ENCODE measurements at regions not wholly inside any gene's neighbourhood (a gene's known extent, or its start where the extent isn't known, plus 50 kb on each side); places are given as distances from the start of the nearest gene placed in this dataset.

DNA sequence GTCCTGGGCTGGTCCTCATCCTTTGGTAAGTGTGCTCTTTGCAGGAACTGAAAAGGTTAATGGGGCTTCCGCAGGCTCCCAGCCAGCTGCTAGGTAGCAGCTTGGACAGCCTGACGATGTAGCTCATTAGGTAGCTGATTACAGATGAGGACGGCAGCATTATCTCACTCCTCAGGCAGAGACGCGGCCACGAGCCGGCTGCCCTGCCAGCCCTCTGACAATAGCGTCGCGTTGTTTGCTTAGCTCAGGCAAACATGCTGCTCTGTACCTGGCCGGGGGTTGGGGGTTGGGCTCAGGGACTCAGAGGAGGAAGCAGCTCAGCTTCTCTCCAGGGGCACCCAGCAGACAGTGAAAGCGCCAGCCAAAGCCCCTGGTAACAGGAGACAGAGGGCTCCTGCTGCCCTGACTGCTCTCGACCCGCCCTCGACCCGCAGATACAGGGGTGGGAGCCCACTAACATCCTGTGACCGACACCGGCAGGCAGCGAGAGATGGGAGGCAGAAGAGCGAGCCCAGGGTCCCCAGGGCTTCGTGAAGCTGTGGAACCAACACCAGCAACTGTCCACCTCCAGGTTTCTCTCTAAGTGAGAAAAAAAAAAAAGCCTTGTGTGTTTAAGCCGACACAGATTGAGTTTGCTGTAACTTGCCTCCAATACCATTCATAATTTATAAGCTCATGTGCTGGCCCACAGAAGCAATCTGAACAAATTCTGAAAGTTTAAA is 53.4 kb upstream of the DLK1 start:
- DNase-seq (ENCODE audit: insufficient read length, low spot score) (no peak), FAIRE-seq (no peak)

GRCh38 chr14:100673807-100674154 is 52.9 kb upstream of the DLK1 start:
- FAIRE-seq (no peak), DNase-seq (ENCODE audit: insufficient read length, low spot score) (no peak)

- DNase-seq (ENCODE audit: insufficient read length, low spot score) (no peak), FAIRE-seq (no peak)
Measured at GRCh38 chr14:100674428-100674827, 52.3 kb upstream of the DLK1 start.

DNA sequence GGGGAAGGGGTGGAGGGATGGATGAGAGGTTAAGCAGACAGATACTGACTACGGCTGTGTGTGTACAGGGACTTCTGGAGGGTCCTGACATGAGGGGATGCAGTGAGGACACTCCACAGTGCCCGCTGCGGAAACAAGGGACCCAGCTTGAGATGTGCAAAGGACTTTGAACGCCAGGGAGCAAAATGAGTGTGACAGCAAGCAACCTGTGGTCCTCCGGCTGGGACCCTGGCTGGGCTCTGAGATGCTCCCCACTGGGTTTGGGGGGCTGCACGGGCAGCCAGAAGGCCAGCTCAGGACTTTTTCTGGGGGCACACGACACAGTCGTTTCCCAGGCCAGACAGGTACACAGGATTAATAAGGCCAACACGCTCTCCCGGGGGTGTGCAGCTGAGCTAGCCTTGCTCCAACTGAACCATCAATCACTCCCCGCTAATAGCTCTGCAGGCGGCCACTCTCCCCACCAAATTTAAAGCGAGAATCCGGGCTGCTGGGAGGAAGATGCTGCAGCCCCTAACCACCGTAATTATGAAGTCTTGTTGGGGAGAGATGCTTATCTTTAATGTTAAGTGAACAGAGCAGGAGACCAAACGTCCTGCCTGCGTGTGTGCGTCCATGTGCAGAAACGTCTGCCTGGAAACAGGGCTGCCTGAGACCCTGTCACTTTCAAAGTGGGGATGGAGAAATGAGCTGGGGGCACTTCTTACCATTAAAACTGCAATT is 51.6 kb upstream of the DLK1 start:
- DNase-seq (ENCODE audit: insufficient read length, low spot score) (no peak), FAIRE-seq (no peak)

DNA sequence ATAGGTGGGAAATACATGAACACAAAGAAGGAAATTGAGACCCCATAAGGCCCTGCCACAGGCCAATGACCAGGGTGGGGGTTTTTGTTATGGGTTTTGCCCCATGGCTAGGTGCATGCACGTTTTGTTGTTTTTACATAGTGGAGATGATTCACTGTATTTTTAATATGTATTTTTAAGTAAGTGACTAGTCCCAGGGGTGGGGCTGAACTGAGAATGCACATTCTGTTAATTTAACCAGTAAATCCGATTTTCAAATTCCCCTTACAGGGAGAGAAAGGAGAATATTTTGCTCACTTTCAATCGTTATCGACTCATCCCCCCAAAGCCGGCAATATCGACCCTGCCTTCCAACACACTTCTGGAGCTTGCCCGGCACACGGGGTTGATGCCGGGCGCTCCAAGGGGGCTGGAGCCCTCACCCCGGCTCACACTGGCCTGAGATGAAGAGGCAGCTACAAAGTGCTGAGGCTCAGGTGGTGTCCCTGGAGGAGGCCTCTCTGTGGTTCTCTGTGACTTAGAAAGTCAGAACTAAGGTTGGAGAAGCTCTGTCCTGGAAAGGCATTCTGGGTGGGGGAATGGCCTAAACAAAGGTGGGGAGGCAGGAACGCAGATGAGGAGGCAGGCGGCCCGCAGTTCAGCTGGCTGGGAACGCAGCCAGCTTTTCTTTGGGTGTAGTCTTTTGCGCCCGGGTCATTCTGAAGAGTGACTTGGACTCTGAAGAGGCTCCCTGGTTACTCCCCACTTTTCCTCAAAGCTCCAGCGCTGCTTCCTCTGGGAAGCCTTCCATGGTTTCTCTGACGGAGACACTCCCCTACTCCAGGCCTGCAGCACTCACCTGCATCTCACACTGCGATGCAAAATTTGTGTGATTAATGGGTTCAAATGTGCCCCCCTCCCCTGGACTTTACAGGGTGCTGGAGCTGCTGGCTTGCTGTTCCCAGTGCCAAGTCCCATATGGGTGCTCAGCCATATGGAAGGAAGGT is 50.7 kb upstream of the DLK1 start:
- no peak for DNase-seq (ENCODE audit: insufficient read length, low spot score)
- no peak for FAIRE-seq
